PC-9 (cell line): ENCODE measurements at regions not wholly inside any gene's neighbourhood (a gene's known extent, or its start where the extent isn't known, plus 50 kb on each side); places are given as distances from the start of the nearest gene placed in this dataset.

Experiments used
- CTCF ChIP-seq: fragments of 200-600 bp; sonication (generic); conservative IDR thresholded peaks from 2 replicates; pipeline ENCODE4 v1.6.1; 2017; ENCODE audit warnings: mixed run types, antibody characterized with exemption, mild to moderate bottlenecking, moderate library complexity
- EZH2 ChIP-seq: fragments of 200-600 bp; sonication (generic); IDR thresholded peaks from 2 replicates; pipeline ENCODE4 v1.8.0; 2017; ENCODE audit warnings: antibody characterized with exemption, low read depth

- TF ChIP-seq CTCF (no peak), EZH2 (no peak)
These were observed 931.0 kb upstream of the INTU start for GRCh38 chr4:126701756-126702155.
